HG02852 (cell line): ENCODE measurements at regions not wholly inside any gene's neighbourhood (a gene's known extent, or its start where the extent isn't known, plus 50 kb on each side); places are given as distances from the start of the nearest gene placed in this dataset.

Experiments used
- ATAC-seq: cut with Tn5 transposase; IDR thresholded peaks from one replicate; pipeline ENCODE4 v1.9.1; 2021; ENCODE audit warnings: mild to moderate bottlenecking, moderate library complexity; ENCODE audit not compliant: unreplicated experiment

DNA sequence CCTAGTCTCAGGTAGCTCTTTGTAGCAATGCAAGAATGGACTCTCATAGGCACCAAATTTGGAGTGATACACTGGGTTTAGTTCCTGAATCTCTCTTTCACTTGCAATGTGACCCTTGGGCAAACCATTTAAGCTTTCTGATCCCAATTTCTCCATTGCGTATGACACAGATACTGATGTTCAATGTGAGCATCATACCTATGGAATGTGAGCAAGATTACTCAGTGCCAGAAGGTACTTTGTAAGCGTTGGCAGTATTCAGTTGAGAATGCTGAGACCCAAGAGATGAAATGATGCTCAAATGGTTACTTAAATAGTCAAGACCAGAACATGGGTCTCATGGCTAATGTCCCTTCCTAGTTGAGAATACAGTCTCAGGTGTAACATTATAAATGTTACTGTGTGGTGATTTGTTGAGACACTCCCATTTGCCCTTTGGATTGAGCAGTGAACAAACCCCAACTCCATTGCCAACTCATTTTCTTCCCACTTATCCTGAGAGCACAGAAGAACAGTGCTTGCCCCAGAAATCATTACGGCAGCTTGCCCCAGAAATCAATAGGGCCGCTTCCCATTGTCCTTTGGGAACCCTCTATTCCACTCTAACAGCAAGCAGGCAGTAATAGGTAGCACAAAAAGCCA lies 134.1 kb downstream of the SOX9 start:
- no peak for ATAC-seq

DNA sequence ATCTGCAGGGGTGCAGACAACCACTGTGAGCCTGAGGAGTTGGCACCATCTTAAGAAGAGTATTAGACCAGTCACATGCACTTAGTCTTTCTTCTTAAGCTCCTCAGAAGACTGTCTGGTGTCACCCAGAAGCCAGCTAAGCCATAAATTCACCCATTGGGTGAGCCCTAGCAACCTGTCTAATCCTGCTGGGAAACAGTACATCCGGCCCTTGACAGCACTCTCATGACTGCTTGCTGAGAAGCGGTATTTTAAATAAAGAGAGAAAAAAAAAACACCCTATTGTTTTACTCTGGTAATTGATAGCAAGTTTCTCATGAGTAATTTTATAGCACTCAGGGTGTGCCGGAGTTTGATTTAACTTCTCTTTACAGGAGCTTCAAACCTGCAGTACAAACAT lies 134.7 kb downstream of the SOX9 start:
- ATAC-seq, result no peak

DNA sequence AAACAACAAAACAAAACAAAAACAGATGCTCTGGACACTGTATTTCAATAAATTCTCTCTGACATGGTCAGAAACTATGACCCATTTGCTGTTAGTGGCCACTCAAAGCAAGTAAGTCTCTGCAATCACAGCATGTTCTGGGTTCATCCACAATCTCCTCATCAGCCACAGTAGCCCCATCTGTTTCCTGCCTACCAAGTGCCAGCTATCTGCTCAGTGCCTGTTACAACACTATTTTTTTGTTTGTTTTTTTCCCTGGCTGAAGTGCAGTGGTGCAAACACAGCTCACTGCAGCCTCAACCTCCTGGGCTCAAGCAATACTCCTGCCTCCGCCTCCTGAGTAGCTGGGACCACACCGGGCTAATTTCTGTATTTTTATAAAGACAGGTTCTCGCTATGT lies 137.9 kb downstream of the SOX9 start:
- ATAC-seq, result no peak

DNA sequence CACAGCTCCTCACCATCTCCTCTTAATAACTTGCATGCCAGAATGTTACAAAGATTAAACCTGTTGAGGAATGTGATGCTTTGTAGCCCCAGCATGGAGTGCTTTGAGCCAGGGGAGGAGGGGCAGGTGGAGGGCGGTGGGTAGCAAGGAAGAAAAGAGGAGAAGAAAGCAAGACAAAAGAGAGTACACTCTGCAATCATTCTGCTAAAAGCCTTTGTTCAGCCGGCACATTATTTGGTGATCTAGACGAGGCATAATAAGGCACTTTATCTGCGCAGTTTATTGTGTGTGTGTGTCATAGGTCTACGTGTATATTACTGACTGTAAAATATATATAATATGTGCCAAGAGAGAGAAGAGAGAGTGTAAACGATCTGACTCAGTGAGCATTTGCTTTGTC lies 139.1 kb downstream of the SOX9 start:
- no peak for ATAC-seq

DNA sequence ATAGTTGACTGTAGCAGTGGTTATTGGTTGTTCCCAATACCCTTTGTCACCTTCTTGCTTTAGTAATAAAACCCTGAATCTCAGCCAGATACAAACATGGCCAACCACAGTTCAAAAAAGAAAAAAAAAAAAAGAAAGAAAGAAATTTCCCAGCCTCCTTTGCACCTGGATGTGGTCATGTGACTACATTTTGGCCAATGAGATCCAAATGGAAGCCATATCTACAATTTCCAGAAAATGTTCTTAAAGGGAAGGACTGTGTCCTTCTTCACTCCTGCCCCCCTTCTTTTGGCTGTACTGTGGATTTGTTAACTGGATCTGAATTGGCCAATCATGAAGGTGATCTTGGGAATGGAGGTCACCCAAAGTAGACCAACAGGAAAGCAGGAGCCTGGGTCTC lies 141.9 kb downstream of the SOX9 start:
- ATAC-seq, result no peak

DNA sequence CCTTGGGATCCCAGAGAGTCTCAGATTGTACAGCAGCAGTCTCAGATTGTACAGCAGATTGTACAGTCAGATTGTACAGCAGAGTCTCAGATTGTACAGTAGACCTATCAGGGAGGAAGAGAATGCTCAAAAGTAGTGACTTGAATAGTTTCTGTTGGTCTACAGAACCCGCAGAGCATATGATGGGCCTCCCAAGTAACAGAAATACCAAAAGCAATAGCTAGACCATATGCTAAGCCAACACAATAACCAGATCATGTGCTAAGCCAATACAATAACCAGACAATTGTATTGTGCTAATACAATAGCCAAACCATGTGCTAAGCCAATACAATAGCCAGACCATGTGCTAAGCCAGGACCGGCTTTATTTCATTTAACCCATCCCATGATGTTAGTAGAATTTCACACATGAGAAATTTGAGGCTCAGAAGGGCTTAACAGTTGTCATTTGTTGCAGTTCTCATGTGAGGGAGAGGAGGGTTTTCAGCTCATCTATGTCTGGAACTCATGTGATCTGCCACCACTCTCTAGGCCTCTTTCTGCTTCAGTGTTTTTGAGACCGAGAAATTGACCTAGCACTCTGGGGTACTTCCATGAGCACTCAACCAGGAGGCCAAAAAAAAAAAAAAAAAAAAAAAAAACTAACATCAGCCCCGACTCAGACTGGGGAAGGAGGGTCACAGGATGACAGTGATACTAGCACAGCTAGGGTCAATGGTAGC lies 144.0 kb downstream of the SOX9 start:
- ATAC-seq, result peak; percentile 80

DNA sequence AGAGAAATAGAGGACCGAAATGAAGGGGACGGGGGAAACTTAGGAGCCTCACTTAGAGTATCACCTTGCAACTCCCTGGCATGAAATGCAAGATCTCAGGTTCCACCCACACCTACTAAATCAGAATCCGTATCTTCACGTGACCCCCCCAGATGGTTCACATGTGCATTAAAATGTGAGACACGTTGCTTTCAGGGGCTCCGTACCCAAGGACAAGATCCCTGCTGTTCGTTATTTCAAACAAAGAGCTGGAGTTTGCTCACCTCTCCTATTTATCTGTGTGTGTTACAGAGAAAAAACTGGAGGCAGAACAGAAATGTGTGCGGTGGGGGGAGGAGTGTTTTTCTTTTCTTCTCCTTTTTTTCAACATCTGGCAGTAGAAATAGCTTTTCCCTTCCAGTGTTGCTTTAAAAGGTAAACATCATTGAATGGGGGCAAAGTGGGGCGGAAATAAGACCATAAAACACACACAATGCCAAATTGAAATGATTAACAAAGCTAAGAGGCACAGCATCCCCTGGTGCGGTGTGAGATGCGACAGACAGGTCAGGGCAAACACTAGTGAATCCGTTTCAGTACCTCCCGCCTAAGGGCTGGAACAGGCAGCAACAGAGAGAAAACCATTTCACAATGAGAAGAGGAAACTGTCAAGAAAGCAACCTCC lies 145.4 kb downstream of the SOX9 start:
- no peak for ATAC-seq

DNA sequence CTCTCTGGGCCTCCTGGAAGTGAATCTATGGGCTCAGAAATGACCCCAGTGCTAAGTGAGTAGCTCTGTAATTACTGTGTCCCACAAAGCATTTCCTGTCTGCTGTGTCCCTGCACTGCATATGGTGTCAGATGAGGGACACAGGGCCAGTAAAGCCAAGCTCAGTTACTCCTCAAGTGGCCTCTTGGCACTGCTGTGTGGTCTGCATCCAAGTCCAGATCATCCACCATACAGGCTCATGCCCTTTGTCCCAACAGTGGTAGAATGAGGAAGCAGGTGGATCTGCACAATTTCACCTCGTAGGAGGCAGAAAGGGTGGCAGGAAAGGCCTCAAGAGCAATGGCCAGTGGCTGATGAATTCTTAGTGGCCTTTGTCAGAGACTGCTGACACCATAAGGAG lies 146.8 kb downstream of the SOX9 start:
- ATAC-seq, result no peak

DNA sequence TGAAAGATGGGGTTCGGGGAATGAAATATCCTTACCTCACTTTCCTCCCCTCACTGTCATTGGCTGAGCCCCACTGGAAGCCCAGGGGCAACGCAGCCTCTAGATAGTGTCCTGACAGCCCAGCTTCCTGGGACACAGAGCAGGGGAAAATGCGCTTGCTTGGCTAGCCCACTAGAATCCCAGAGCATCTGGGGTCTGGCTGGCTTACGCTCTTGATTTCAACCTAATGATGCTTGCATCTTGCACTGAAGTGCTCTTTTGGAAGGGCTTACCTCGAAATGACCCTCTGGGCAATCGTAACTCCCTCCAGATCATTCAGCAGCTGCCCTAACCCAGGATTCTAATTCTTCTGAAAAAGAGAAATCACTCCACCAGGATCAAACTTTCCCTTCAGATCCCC lies 147.6 kb downstream of the SOX9 start:
- ATAC-seq, result no peak

DNA sequence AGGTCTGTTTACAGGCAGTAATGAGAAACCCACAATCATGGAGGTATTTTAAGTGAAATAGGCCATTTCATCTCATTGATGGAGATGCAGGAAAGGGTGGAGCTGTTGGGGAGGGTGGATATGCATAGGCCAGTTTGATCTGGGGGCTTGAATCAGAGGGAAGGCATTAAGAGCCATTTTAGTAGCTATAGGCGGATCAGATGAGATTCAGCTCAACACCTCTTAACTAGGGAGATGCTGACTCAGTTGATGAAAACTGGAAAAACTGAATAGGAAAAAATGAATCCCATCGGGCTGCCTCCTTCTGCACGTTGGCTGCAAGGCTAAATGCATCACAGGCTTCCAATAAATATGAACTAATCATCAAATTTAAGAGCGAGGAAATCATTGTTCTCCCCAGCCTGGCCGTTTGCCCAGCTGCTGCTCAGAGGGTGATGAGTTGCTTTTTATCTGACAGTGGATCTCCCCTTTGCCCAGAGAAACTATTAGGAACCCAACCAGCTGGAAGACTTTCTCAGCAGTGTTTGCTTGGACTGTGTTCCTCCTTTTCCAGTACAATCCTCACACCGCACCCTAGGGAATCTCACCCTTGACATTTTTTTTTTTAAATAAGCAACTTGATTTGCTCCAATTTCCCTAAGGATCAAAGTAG lies 149.6 kb downstream of the SOX9 start:
- no peak for ATAC-seq

DNA sequence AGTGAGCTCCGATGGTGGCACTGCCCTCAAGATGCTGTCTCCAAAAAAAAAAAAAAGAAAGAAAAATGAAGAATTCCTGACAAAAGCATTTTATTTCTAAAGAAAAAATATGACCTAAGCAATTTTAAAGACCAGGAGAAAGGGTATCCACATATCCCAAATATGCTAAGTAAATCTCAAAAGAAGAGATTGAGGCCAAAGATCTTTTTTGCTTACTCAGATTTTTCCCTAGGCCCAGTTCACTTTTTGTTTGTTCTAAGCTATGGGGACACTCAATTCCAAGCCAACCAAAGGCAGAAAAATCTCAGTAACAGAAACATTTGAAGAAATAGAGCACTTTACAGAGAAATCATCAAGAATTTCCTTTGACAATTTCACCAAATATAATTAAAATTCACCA lies 150.8 kb downstream of the SOX9 start:
- no peak for ATAC-seq

DNA sequence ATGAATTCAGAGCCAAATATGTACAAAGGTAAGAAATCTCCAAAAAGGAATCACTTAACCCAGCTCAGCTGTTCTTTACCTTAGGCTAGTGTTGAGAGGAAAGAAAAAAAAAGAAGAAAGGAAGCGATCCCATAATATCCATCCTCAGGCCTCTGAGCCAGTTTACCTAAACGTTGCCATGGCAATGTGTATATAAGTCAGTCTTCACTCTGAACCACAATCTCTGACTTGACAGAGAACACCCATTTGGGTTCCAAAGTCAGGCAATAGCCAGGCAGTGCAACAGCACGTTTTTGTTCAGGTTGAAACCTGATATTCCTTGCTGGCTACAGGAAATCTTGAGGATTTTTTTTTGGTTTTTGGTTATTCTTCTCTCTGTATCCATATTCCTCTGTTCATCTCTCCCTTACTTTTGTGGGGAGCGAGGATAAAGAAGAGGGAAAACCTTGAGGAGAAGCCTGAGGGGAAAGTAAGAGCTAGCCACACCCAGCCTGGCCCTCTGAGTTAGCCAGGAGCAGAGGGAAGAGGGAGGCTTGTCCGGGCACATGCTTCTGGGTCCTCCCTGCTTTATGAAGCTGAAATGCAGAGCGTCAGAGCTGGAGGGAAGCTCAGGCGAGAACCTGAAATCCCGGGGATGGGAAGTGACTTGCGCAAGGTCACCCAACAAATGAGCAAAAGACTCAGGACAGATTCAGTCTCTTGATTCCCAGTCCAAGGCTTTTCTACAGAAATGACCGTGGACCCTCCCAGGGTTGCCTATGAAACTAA lies 152.7 kb downstream of the SOX9 start:
- ATAC-seq, result no peak

DNA sequence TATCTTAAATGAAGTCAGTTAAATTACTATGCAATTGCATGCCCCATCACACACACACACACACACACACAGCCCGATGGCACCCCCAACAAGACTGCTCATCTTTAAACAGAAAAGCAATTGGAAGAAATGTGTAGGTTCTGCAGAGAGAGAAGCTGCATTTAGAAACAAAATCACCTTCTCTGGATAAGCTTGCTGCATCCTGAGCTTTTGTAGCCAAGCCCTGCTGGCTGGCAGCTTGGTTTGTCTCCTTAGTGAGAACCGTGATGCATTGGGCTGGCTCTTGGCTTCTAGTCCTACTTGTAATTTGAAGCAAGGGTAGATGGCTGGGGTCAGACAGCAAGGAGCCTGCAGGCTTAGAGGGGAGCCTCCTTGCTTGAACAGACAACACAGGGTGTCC lies 153.8 kb downstream of the SOX9 start:
- ATAC-seq, result no peak

DNA sequence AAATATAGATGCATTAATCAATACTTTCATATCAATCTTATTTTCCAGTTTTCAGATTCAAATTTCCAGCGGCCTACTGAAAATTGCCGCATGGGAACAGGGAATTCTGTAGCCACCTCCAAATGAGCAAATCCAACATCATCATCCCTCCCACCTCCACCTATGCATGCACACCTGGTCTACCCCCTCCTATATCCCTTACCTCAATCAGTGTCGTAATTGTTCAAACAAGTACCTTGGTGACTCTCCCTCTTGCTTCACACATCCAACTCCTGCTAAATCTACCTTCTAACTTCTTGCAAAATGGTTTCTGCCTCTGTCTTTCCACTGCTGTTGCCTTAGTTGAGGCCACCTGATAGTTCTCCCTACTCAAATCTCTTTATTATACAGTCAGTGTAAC lies 160.1 kb downstream of the SOX9 start:
- no peak for ATAC-seq

DNA sequence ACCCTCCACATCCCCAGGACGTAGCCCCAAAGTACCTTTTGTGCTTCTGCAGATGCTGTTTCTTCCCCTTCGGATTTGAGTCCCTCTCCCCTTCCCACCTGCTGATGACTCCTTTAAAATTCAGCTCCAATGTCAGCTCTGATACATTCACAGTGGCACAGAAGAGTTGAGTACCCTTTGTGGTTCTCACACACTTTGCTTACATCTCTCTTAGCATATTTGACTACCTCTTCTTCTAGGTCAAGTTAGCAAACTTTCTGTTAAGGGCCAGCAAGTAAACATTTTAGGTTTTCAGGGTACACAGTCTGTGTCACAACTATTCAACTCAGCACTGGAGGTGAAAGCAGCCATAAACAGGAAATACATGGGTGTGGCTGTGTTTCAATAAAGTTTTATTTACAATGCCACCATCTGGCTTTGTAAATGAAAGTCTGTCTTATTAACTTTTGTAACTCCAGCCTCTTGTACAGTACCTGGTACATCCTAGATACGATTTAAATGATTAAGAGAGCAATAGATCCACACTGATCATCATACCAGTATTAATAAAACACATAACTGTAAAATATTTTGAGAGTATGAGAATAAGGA lies 161.7 kb downstream of the SOX9 start:
- ATAC-seq, result no peak

DNA sequence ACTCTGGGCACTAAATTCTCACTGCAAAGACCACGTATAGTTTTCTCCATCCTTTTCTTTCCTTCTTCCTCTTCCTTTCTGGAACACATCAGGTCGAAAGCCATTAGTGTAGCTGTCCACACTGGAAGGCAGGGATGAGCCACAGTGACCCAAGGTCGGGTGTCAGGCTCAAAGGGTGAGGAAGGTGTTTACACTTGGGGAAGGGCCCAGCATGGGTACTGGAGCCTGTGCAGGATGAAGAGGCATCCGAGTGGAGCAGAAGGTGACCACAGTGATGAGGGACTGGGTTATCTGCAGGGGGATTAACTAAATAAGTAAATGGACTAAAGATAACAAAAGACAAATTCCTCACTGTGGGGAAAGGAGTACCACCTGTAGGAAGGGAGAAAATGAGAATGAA lies 164.0 kb downstream of the SOX9 start:
- ATAC-seq, result no peak

DNA sequence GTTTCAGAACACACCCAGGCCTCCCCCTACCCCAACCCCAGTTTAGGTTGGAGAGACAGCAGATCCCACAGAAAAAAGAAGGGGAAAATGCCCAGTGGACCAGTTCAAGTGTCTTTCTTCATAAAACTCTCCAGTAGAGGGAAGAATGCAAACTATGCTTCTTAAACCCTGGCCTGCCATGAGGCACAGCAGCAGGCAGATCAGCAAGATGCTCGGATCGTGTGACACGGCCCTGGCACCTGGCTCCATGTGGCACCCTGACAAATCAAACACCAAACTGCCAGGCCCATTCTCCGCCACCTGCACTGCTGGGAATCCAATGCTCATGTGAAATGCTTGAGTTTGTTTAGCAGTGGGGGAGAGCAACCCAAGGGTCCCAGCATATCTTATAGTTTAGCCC lies 166.8 kb downstream of the SOX9 start:
- no peak for ATAC-seq

DNA sequence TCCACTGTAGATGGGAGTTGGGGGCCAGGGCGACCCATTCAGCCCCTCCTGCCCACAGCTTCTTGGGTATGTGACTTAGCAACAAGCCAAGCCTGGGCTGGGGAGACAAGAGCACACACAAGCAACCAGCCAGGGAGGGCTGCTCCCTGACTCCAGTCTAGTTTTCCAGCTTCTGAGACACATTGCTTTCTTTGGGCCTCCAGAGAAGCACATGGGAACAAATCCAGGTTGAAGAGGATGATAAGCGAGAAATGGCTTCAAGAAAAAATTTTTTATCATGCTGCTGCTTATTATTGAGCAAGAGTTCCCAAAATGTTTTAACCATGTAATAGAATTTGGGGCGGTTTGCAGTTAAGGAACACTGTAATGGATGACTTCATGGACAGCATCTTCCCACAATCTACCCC lies 173.7 kb downstream of the SOX9 start:
- ATAC-seq, result no peak

DNA sequence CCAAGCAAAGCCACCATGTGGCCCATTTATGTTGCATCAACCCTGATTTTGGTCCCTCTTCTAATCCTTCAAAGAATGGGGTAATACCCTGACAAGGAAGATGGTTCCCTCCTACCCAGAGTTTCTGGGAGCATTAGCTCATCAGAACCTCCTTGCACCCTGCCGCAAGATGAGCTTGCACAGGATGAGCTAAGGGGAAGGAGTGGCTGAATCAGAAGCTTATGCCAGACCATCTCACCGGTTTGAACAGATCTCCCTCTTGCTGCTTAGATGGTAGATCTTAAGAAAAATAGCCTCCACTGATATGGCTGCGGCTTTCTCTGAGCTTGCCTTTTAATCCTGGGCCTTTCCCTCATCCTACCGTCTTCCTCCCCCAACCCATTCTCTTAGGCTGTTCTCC lies 175.1 kb downstream of the SOX9 start:
- ATAC-seq, result no peak

DNA sequence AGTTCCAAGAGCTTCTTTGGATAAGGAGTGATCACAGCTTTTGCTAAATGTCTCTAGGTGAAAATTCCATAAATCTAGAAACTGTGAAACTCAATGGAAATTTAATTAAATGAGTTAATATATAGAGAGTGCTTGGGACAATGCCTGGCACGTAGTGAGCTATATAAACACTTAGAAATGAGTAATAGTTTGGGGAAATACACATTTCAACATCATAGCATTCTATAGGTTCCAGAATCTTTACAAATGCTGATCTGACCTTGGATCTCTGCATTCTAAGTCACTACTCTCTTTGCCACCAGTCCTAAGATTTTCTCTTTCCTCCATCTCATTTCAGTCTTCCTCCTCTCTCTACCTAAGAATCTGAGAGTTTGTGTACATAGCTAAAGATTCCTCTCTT lies 175.6 kb downstream of the SOX9 start:
- no peak for ATAC-seq
